HG02852 (cell line): ENCODE measurements at regions not wholly inside any gene's neighbourhood (a gene's known extent, or its start where the extent isn't known, plus 50 kb on each side); places are given as distances from the start of the nearest gene placed in this dataset.

ENCODE experiments used
- ATAC-seq: cut with Tn5 transposase; IDR thresholded peaks from one replicate; pipeline ENCODE4 v1.9.1; 2021; ENCODE audit warnings: mild to moderate bottlenecking, moderate library complexity; ENCODE audit not compliant: unreplicated experiment

- no peak for ATAC-seq
Observed at GRCh38 chr16:74035816-74036215, 260.8 kb upstream of the PSMD7 start.

GRCh38 chr16:74034862-74035261, 261.8 kb upstream of the PSMD7 start:
- no peak for ATAC-seq

- no peak for ATAC-seq
Observed at GRCh38 chr16:74034200-74034599, 262.4 kb upstream of the PSMD7 start.

GRCh38 chr16:74033441-74033995, 263.1 kb upstream of the PSMD7 start:
- no peak for ATAC-seq

- no peak for ATAC-seq
Observed at GRCh38 chr16:74031551-74031950, 265.1 kb upstream of the PSMD7 start.

GRCh38 chr16:74030000-74030706, 266.5 kb upstream of the PSMD7 start:
- ATAC-seq, result no peak

GRCh38 chr16:74029115-74029792, 267.4 kb upstream of the PSMD7 start:
- no peak for ATAC-seq

- ATAC-seq, result no peak
Observed at GRCh38 chr16:74026373-74027281, 270.0 kb upstream of the PSMD7 start.

- ATAC-seq, result no peak
Observed at GRCh38 chr16:74024953-74025352, 271.7 kb upstream of the PSMD7 start.

GRCh38 chr16:74020095-74020670, 276.4 kb upstream of the PSMD7 start:
- ATAC-seq, result no peak

GRCh38 chr16:74019612-74020011, 277.0 kb upstream of the PSMD7 start:
- no peak for ATAC-seq

GRCh38 chr16:74015953-74016352, 280.7 kb upstream of the PSMD7 start:
- ATAC-seq, result no peak

GRCh38 chr16:73998707-73999106, 297.9 kb upstream of the PSMD7 start:
- ATAC-seq, result no peak

- ATAC-seq, result no peak
Observed at GRCh38 chr16:73997971-73998370, 298.6 kb upstream of the PSMD7 start.

- ATAC-seq, result no peak
Observed at GRCh38 chr16:73997340-73997711, 299.3 kb upstream of the PSMD7 start.

GRCh38 chr16:73996624-73997339, 299.8 kb upstream of the PSMD7 start:
- ATAC-seq, result no peak

- no peak for ATAC-seq
Observed at GRCh38 chr16:73993878-73994277, 302.7 kb upstream of the PSMD7 start.

- ATAC-seq, result no peak
Observed at GRCh38 chr16:73978407-73978784, 318.2 kb upstream of the PSMD7 start.

GRCh38 chr16:73976644-73977043, 320.0 kb upstream of the PSMD7 start:
- ATAC-seq, result no peak

GRCh38 chr16:73973174-73973573, 323.4 kb upstream of the PSMD7 start:
- no peak for ATAC-seq
